ENCODE measurements at regions not wholly inside any gene's neighbourhood (a gene's known extent, or its start where the extent isn't known, plus 50 kb on each side); places are given as distances from the start of the nearest gene placed in this dataset.
"Not testable (repeated sequence)": the region's sequence is repeated elsewhere in the genome, so short reads cannot be mapped to it uniquely, and the experiment has no call there.

- no peak for DNase-seq
Measured at GRCh38 chrX:75673468-75673867, 111.6 kb downstream of the MAGEE2 start.

- no peak for DNase-seq
Measured at GRCh38 chrX:75655627-75656026, 129.4 kb downstream of the MAGEE2 start.

- DNase-seq = no peak
Measured at GRCh38 chrX:75649829-75650228, 127.0 kb upstream of the ZDHHC15 start.

- no peak for DNase-seq
Measured at GRCh38 chrX:75648803-75649588, 126.2 kb upstream of the ZDHHC15 start.

- DNase-seq = no peak
Measured at GRCh38 chrX:75642811-75643361, 120.0 kb upstream of the ZDHHC15 start.

- DNase-seq = no peak
Measured at GRCh38 chrX:75638332-75638731, 115.5 kb upstream of the ZDHHC15 start.

- no peak for DNase-seq
Measured at GRCh38 chrX:75625232-75625631, 102.4 kb upstream of the ZDHHC15 start.

- no peak for DNase-seq
Measured at GRCh38 chrX:75623535-75623934, 100.7 kb upstream of the ZDHHC15 start.

GRCh38 chrX:75609406-75609805 is 86.6 kb upstream of the ZDHHC15 start:
- DNase-seq = no peak

GRCh38 chrX:75603833-75604232 is 81.0 kb upstream of the ZDHHC15 start:
- peak in 1 of 2 donors; percentile 50 for DNase-seq

GRCh38 chrX:75602022-75602421 is 79.2 kb upstream of the ZDHHC15 start:
- DNase-seq = not testable (repeated sequence)

GRCh38 chrX:75596178-75596577 is 73.3 kb upstream of the ZDHHC15 start:
- peak in 1 of 2 donors; percentile 1 for DNase-seq

- peak in 1 of 2 donors; percentile 0 for DNase-seq
Measured at GRCh38 chrX:75593186-75593585, 70.3 kb upstream of the ZDHHC15 start.

- no peak for DNase-seq
Measured at GRCh38 chrX:75582511-75582910, 59.7 kb upstream of the ZDHHC15 start.

All from hippocampal formation (tissue), 2 donors.